Natural killer cell treated with Interleukin-12 subunit alpha and Interleukin-12 subunit beta and Interleukin-15 and Interleukin-18, amount 100 ng/mL, for 72 hours (primary cell): ENCODE measurements at regions not wholly inside any gene's neighbourhood (a gene's known extent, or its start where the extent isn't known, plus 50 kb on each side); places are given as distances from the start of the nearest gene placed in this dataset.
"Not testable (repeated sequence)": the region's sequence is repeated elsewhere in the genome, so short reads cannot be mapped to it uniquely, and the experiment has no call there.

Experiments used
- ATAC-seq, 2 donors: fragments of 150-1000 bp; cut with Tn5 transposase in 1 of 2; sonication (Bioruptor Pico), chemical (Tn5 transposase) in 1 of 2; 2 replicates each; pipeline ENCODE4 v1.10.0; 2021
- DNase-seq: peaks from one replicate; pipeline ENCODE4 v3.0.0; 2022; ENCODE audit warnings: low spot score
- H3K27ac Mint-ChIP-seq, 2 donors: 1 replicate in 1 of 2; 2 replicates in 1 of 2; pipeline ENCODE4 v1.8.0; 2022; ENCODE audit warnings: mixed read lengths in 2 of 2, mild to moderate bottlenecking in 1 of 2, moderate library complexity in 1 of 2
- H3K27me3 Mint-ChIP-seq, 2 donors: 1 replicate in 1 of 2; 2 replicates in 1 of 2; pipeline ENCODE4 v1.8.0; 2022; ENCODE audit warnings: mixed read lengths in 2 of 2
- H3K36me3 Mint-ChIP-seq: one replicate; pipeline ENCODE4 v1.8.0; 2022; ENCODE audit warnings: mixed read lengths
- H3K4me1 Mint-ChIP-seq, 2 donors: 1 replicate in 1 of 2; 2 replicates in 1 of 2; pipeline ENCODE4 v1.8.0; 2022; ENCODE audit warnings: low read depth in 2 of 2, mixed read lengths in 2 of 2, mild to moderate bottlenecking in 1 of 2
- H3K4me3 Mint-ChIP-seq: one replicate; pipeline ENCODE4 v1.8.0; 2022; ENCODE audit warnings: mixed read lengths
- H3K9me3 Mint-ChIP-seq: 2 replicates; pipeline ENCODE4 v1.8.0; 2022; ENCODE audit warnings: mixed read lengths

DNA sequence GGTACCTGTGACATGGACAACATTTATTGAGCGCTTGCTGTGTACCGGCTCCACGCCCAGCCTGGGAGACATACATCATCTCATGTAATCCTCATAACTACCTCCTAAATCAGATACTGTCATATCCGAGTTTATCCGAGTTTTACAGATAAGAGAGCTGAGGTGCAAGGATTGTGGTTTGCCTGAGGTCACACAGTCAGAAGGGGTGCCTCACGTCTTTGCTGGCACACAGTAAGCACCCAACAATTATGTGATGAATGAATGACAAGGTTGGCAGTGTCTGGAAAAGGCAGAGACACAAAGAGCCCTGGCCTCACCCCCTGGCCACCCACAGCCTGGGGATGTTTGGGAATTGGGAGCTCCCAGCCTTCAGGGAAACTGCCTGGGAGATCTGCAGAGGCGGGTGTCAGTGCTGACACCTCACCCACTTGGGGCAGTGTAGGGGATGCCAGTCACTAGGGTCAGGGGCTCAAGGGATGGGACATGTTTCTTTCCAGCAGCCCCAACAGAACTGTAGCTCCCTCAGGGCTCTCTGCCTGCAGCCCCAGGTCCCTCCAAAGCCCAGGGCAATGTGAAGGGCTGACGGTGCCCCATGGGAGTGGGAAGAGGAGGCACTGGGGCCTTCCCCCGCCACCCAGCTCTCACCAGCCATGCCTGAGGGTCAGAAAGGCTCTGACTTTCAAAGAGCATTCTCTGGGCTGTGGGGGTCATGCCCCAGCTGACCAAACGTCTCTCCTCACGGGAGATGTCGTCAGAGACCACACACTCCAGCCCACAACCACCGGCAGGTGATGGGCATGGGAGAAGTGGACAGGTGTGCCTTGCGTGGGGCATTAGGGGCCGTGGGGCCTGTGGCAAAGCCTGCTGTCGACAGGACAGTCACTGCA, 157.5 kb downstream of the ZFP36L2 start:
- Mint-ChIP-seq H3K4me3 (no peak overlapping the region), H3K27ac (no peak overlapping the region), H3K36me3 (no peaks in the 10 kb centered on the region), H3K9me3 (no peaks in the 10 kb centered on the region), H3K27me3 (no peaks in the 10 kb centered on the region), H3K4me1 (no peaks in the 10 kb centered on the region)
- ATAC-seq (no peak), DNase-seq (peak; percentile 22)

DNA sequence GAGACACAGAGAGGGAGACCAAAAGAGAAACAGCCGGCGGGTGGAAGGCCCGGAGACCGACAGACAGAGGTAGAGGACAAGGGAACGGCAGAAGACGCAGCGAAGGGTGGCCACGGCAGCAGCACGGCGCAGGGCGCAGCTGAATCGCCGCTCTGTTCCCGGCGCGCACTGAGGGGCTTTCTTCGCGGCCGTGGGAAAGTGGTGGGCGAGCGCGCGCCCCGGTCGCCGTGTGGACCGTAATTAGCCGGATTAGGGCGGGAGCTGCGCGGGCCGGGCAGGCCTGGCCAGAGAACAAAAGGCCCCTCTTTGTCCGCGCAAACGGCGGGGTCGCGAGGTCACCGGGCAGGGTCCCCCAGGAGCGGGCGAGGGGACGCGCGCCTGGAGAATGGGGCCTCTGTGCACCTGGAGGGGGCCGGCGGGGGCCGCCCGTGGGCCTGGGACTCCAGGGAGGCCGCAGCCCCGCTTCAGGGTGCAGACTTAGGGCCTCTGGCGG, 158.3 kb downstream of the ZFP36L2 start:
- Mint-ChIP-seq H3K4me1 (no peaks in the 10 kb centered on the region), H3K36me3 (no peaks in the 10 kb centered on the region), H3K9me3 (no peaks in the 10 kb centered on the region), H3K4me3 (no peak overlapping the region), H3K27ac (no peak overlapping the region), H3K27me3 (no peaks in the 10 kb centered on the region)
- ATAC-seq (no peak), DNase-seq (peak; percentile 59)

DNA sequence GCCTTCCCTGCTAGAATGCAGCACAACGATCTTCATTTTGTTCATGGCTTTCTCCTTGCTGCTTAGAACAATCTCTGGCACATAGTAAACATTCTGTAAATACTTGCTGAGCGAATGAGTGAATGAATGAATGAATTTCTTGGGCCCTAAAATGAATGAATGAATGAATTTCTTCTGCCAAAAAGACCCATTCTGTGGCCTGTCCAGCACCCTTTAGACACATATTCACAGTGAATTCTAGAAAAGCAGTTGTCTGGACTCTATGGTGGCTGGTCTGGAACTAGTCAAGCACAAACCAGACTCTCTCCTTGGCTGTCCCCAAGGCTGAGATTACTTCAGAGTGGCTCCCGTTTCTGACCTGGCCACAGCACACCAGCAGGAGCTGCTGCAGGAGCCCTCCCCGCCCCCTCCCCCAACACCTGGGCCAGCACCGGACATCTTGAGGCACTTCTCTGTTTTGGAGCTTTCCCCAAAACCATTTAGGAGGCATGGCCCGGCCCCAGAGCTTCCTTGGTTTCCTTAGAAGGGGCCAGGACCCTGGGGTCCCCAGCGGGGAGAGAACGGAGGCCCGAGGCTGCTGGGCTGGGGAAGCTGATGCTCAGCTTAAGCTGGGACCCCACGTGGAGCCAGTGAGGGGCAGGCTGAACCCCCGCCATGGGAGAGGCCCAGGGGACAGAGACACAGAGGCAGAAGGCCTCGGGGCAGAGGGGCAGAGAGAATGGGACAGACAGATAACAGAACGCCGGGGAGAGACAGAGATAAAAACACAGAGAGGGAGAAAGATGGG, 159.0 kb downstream of the ZFP36L2 start:
- Mint-ChIP-seq H3K27me3 (no peaks in the 10 kb centered on the region), H3K27ac (no peak overlapping the region), H3K9me3 (no peaks in the 10 kb centered on the region), H3K4me1 (no peaks in the 10 kb centered on the region), H3K4me3 (no peak overlapping the region), H3K36me3 (no peaks in the 10 kb centered on the region)
- DNase-seq (peak; percentile 57), ATAC-seq (no peak)

DNA sequence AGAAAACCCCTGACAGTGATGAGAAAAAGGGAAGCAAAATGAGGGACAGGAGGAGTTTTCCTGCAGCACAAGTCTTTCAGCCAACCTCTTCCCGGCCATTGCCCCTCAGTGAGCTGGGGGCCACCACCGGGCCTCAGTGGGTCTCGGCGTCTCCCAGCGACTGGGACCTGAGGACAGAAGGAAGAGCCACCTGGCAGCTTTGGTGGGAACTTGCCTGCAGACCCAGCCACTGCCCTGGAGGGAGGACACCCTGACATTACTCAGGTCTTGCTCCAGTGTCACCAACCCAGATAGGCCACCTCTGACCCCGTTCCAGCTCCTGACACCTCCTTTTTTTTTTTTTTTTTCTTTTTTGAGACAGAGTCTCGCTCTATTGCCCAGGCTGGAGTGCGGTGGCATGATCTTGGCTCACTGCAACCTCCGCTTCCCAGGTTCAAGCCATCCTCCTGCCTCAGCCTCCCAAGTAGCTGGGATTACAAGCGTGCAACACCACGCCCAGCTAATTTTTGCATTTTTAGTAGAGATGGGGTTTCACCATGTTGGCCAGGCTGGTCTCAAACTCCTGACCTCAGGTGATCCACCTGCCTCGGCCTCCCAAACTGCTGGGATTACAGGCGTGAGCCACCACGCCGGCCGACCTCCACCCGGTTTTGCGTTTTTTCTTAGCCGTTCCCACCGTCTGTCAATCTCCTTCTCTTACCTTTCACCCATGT, 159.7 kb downstream of the ZFP36L2 start:
- H3K4me3 Mint-ChIP-seq, H3K9me3 Mint-ChIP-seq, ATAC-seq, H3K27me3 Mint-ChIP-seq, H3K36me3 Mint-ChIP-seq, H3K27ac Mint-ChIP-seq, H3K4me1 Mint-ChIP-seq: not testable (repeated sequence)
- peak; percentile 41 for DNase-seq

GRCh38 chr2:43065871-43066270, 160.5 kb downstream of the ZFP36L2 start:
- no peaks in the 10 kb centered on the region for H3K36me3 Mint-ChIP-seq

DNA sequence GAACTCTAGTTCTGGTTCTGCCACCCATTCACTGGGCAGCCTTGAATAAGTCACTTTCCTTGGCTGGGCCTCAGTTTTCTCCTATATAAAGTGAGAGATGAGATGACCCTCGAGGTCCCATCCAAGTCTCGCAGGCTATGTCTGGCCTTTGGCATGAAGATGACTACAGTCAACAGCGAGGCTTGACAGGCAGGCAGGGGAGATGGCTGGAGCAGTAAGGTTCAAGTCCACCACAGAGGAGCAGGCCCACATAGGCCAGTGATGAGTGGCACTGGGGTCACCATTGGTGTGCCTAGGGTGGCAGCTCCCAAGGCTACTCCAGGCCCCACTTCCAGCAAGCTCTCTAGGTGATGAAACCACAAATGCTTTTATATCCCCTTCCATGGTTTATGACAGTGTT, 161.4 kb downstream of the ZFP36L2 start:
- Mint-ChIP-seq H3K27me3 (no peaks in the 10 kb centered on the region), H3K4me1 (peaks cover 0 to 2% of the 10 kb centered on the region in 2 donors), H3K9me3 (no peaks in the 10 kb centered on the region), H3K36me3 (no peaks in the 10 kb centered on the region), H3K27ac (no peak overlapping the region), H3K4me3 (no peak overlapping the region)
- ATAC-seq (no peak), DNase-seq (peak; percentile 12)

More at GRCh38 chr2:43065871-43066270, 160.5 kb downstream of the ZFP36L2 start:
- DNase-seq = peak; percentile 39
- H3K4me3 Mint-ChIP-seq = no peak overlapping the region
- no peak for ATAC-seq
- no peaks in the 10 kb centered on the region for H3K27me3 Mint-ChIP-seq
- no peak overlapping the region for H3K27ac Mint-ChIP-seq
- H3K4me1 Mint-ChIP-seq = no peaks in the 10 kb centered on the region
- no peaks in the 10 kb centered on the region for H3K9me3 Mint-ChIP-seq

DNA sequence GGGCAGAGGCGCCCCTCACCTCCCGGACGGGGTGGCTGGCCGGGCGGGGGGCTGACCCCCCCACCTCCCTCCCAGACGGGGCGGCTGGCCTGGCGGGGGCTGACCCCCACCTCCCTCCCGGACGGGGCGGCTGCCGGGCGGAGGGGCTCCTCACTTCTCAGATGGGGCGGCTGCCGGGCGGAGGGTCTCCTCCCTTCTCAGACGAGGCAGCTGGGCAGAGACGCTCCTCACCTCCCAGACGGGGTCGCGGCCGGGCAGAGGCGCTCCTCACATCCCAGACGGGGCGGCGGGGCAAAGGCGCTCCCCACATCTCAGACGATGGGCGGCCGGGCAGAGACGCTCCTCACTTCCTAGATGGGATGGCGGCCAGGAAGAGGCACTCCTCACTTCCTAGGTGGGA, 163.3 kb downstream of the ZFP36L2 start:
- not testable (repeated sequence) for H3K27me3 Mint-ChIP-seq, H3K4me3 Mint-ChIP-seq, ATAC-seq, H3K36me3 Mint-ChIP-seq, H3K9me3 Mint-ChIP-seq, DNase-seq, H3K27ac Mint-ChIP-seq
- H3K4me1 Mint-ChIP-seq = peaks cover 14% of the 10 kb centered on the region in 2 donors

GRCh38 chr2:43062058-43062457, 164.3 kb downstream of the ZFP36L2 start:
- H3K4me1 Mint-ChIP-seq = peaks cover 14% of the 10 kb centered on the region in 2 donors
- H3K9me3 Mint-ChIP-seq = no peaks in the 10 kb centered on the region
- H3K4me3 Mint-ChIP-seq = no peak overlapping the region
- no peak for ATAC-seq
- no peak for DNase-seq
- H3K27ac Mint-ChIP-seq = no peak overlapping the region
- H3K36me3 Mint-ChIP-seq = no peaks in the 10 kb centered on the region
- peaks cover 0 to 3% of the 10 kb centered on the region in 2 donors for H3K27me3 Mint-ChIP-seq

GRCh38 chr2:43060390-43061016, 165.9 kb downstream of the ZFP36L2 start:
- Mint-ChIP-seq H3K27me3 (peaks cover 0 to 3% of the 10 kb centered on the region in 2 donors), H3K27ac (no peak overlapping the region), H3K4me3 (no peak overlapping the region), H3K4me1 (peaks cover 14% of the 10 kb centered on the region in 2 donors), H3K36me3 (no peaks in the 10 kb centered on the region), H3K9me3 (no peaks in the 10 kb centered on the region)
- ATAC-seq (no peak), DNase-seq (peak; percentile 23)

DNA sequence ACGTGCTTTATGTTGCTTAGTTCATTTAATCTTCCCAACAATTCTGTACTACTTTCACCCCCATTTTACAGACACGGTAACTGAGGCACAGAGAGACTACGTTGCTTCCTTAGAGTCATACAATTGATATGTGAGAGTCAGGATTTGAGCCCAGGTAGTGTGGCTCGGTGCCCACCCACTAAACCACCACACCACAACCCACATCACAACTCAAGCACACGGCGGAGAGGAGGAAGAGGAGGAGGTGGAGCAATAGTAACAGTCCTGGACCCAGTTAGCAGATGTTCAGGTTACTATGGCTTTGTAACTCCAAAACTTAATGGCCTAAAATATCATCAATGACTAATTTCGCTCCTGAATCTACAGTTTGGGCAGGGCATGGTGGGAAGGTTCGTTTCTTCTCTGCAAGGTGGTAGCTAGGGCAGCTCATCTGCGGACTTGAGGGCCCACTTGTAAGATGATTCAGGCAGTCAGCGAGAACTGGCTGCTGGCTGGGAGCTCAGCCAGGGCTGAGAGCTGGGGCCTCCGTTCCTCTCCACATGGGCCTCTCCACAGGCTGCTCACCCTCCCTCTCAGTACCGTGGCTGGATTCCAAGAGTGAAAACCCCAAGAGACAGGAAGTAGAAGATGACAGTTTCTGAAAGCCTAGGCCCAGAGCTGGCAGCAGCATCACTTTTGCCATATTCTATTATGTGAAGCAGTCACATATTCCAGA, 167.1 kb downstream of the ZFP36L2 start:
- peaks cover 0 to 3% of the 10 kb centered on the region in 2 donors for H3K27me3 Mint-ChIP-seq
- H3K27ac Mint-ChIP-seq = peak overlapping the region; percentile 56 to 70
- DNase-seq (no peak), ATAC-seq (peak; percentile 69 to 86)
- peak overlapping the region; percentile 44 for H3K4me3 Mint-ChIP-seq
- no peaks in the 10 kb centered on the region for H3K36me3 Mint-ChIP-seq
- no peaks in the 10 kb centered on the region for H3K9me3 Mint-ChIP-seq
- H3K4me1 Mint-ChIP-seq = peaks cover 14% of the 10 kb centered on the region in 2 donors

DNA sequence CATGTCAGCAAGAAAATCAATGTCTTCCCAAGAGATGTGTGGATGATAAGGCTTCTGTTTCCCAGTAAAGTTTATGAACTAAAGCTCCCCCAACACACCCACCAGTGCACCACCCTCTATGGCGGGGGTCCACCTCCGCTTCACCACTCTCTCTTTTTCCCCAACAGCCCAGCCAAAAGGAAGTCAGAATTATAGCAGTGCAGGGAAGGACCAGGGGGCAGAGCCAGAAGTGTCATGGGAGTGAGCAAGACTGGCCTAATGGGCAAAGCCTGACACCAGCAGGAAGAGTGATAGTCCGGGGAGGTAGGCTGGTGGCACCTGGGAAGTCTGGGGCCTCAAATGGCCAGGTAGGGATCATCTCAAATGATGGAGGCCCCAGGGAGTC, 167.7 kb downstream of the ZFP36L2 start:
- no peak for ATAC-seq
- DNase-seq = no peak
- H3K4me1 Mint-ChIP-seq = peaks cover 14% of the 10 kb centered on the region in 2 donors
- peaks cover 0 to 3% of the 10 kb centered on the region in 2 donors for H3K27me3 Mint-ChIP-seq
- peak overlapping the region; percentile 41 for H3K4me3 Mint-ChIP-seq
- no peaks in the 10 kb centered on the region for H3K36me3 Mint-ChIP-seq
- H3K27ac Mint-ChIP-seq = peak overlapping the region; percentile 56 to 70
- no peaks in the 10 kb centered on the region for H3K9me3 Mint-ChIP-seq

GRCh38 chr2:43057742-43058725, 168.4 kb downstream of the ZFP36L2 start:
- peak overlapping the region; percentile 41 for H3K4me3 Mint-ChIP-seq
- no peaks in the 10 kb centered on the region for H3K9me3 Mint-ChIP-seq
- peaks cover 14% of the 10 kb centered on the region in 2 donors for H3K4me1 Mint-ChIP-seq
- DNase-seq (no peak), ATAC-seq (no peak)
- peaks cover 0 to 3% of the 10 kb centered on the region in 2 donors for H3K27me3 Mint-ChIP-seq
- H3K36me3 Mint-ChIP-seq = no peaks in the 10 kb centered on the region
- H3K27ac Mint-ChIP-seq = peak overlapping the region; percentile 56 to 70
